GM18907 (cell line): ENCODE measurements at regions not wholly inside any gene's neighbourhood (a gene's known extent, or its start where the extent isn't known, plus 50 kb on each side); places are given as distances from the start of the nearest gene placed in this dataset.

Experiments
- ATAC-seq: cut with Tn5 transposase; IDR thresholded peaks from one replicate; pipeline ENCODE4 v1.9.1; 2021; ENCODE audit warnings: mild to moderate bottlenecking, moderate library complexity; ENCODE audit not compliant: unreplicated experiment

GRCh38 chr14:51145246-51145645, 50.3 kb upstream of the TRIM9 start:
- no peak for ATAC-seq

- no peak for ATAC-seq
Measured at GRCh38 chr14:51147183-51147582, 52.3 kb upstream of the TRIM9 start.

GRCh38 chr14:51155326-51155725, 60.4 kb upstream of the TRIM9 start:
- ATAC-seq = no peak

GRCh38 chr14:51157012-51157411, 62.1 kb upstream of the TRIM9 start:
- ATAC-seq = peak; percentile 73

- ATAC-seq = peak; percentile 38
Measured at GRCh38 chr14:51160871-51161270, 66.0 kb upstream of the TRIM9 start.

GRCh38 chr14:51165415-51165814, 70.5 kb upstream of the TRIM9 start:
- no peak for ATAC-seq

- ATAC-seq = no peak
Measured at GRCh38 chr14:51167587-51168214, 72.3 kb upstream of the TMX1 start.

- ATAC-seq = no peak
Measured at GRCh38 chr14:51168215-51168613, 71.8 kb upstream of the TMX1 start.

- ATAC-seq = no peak
Measured at GRCh38 chr14:51173863-51174262, 66.2 kb upstream of the TMX1 start.

- ATAC-seq = no peak
Measured at GRCh38 chr14:51176839-51177238, 63.2 kb upstream of the TMX1 start.

- peak; percentile 90 for ATAC-seq
Measured at GRCh38 chr14:51180577-51180976, 59.5 kb upstream of the TMX1 start.

- no peak for ATAC-seq
Measured at GRCh38 chr14:51182131-51182565, 57.9 kb upstream of the TMX1 start.

GRCh38 chr14:51185180-51185579, 54.9 kb upstream of the TMX1 start:
- ATAC-seq = no peak

- peak; percentile 69 for ATAC-seq
Measured at GRCh38 chr14:51185754-51186153, 54.3 kb upstream of the TMX1 start.

- no peak for ATAC-seq
Measured at GRCh38 chr14:51188566-51189185, 51.4 kb upstream of the TMX1 start.

GRCh38 chr14:51189600-51190376, 50.3 kb upstream of the TMX1 start:
- ATAC-seq = no peak
